GM12891 (cell line): ENCODE measurements at regions not wholly inside any gene's neighbourhood (a gene's known extent, or its start where the extent isn't known, plus 50 kb on each side); places are given as distances from the start of the nearest gene placed in this dataset.
"Not testable (repeated sequence)": the region's sequence is repeated elsewhere in the genome, so short reads cannot be mapped to it uniquely, and the experiment has no call there.

Experiments
- DNase-seq: peaks from one replicate; pipeline ENCODE4 v3.0.0; 2011; ENCODE audit warnings: low spot score; ENCODE audit not compliant: insufficient read length
- FAIRE-seq: peaks from 2 replicates; lab custom pipeline; 2011; peaks lifted over from hg19 to GRCh38; lab: Jason Lieb, UNC
- PAX5 ChIP-seq: IDR thresholded peaks from 2 replicates; pipeline ENCODE4 v1.6.1; 2011; ENCODE audit warnings: low read length, moderate library complexity, mild to moderate bottlenecking; ENCODE audit not compliant: insufficient read depth, severe bottlenecking
- POLR2A ChIP-seq: IDR thresholded peaks from 2 replicates; pipeline ENCODE4 v1.6.1; 2011; ENCODE audit warnings: low read depth, low read length, control low read depth
- POLR2AphosphoS5 ChIP-seq: IDR thresholded peaks from 2 replicates; pipeline ENCODE4 v1.6.1; 2011; ENCODE audit warnings: low read depth, low read length, control low read depth
- POU2F2 ChIP-seq: IDR thresholded peaks from 2 replicates; pipeline ENCODE4 v1.6.1; 2011; ENCODE audit warnings: low read depth, mild to moderate bottlenecking, control low read depth, low read length, moderate library complexity
- SPI1 ChIP-seq: IDR thresholded peaks from 2 replicates; pipeline ENCODE4 v1.6.1; 2011; ENCODE audit warnings: low read depth, low read length, control low read depth
- TAF1 ChIP-seq: IDR thresholded peaks from 2 replicates; pipeline ENCODE4 v1.6.1; 2011; ENCODE audit warnings: low read depth, low read length, control low read depth

DNA sequence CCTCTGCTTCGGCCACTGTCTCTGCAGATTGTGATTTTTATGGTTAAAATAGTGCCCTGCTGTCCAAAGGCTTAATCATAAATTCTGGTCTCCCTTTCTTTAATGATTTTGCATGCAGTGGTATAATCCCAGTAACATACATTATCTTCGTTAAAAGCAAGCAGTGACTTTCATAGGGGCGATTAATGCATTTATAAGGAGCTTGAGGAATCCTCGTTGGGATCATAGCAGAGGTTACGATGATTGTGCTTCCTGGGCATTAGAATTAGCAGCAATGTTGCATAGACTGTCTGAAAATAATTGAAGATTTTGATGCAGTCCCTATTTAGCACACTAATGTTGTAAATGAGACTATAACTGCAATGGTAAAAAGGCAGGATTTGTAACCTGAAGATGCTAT, 181.3 kb downstream of the PRL start:
- DNase-seq (no peak), FAIRE-seq (no peak)
- TF ChIP-seq PAX5 (no peak), TAF1 (no peak), SPI1 (no peak), POU2F2 (no peak), POLR2A (no peak), POLR2AphosphoS5 (no peak)

DNA sequence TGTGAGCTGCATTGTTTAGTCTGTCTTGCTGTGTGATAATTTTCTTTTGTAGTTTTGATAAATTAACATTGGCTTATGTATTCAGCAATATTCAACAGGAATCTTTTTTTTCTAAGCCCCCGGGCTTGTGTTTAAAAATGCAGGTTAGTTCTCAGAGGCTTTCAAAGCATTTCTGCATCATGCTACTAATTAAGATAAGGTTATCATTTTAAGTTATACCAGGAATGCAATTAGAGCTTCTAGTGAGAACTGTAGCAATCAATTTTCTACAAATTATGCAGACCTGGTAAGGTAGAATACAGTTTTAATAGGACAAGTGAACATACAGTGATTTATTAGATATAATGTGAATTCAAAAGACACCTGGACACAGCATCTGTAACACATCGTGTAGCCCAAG, 179.2 kb downstream of the PRL start:
- FAIRE-seq: no peak
- no peak for DNase-seq
- no peak for TF ChIP-seq POLR2AphosphoS5
- TF ChIP-seq PAX5: no peak
- TF ChIP-seq POU2F2: no peak
- no peak for TF ChIP-seq SPI1
- TF ChIP-seq POLR2A: no peak

DNA sequence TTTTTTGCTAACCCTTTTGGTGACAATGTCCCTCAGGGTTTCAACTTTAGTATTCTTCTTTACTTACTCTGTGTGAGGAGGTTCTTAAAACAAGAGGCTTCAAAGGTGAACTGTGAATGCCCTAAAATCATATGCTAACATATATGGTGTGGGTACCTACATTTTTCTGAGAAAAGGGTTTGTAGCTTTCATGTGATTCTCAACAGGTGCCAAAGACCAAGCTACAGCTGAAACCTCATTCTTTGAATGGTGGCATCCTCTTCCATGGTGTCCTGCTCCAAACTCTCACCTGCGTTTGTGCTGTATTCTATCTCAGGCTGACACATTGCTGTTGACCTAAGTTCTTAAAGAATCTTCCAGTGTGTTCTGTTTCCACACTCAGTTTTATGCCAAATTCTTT, 177.3 kb downstream of the PRL start:
- TF ChIP-seq POU2F2 (no peak), PAX5 (no peak), SPI1 (no peak), POLR2AphosphoS5 (no peak), POLR2A (no peak), TAF1 (no peak)
- no peak for DNase-seq
- no peak for FAIRE-seq

DNA sequence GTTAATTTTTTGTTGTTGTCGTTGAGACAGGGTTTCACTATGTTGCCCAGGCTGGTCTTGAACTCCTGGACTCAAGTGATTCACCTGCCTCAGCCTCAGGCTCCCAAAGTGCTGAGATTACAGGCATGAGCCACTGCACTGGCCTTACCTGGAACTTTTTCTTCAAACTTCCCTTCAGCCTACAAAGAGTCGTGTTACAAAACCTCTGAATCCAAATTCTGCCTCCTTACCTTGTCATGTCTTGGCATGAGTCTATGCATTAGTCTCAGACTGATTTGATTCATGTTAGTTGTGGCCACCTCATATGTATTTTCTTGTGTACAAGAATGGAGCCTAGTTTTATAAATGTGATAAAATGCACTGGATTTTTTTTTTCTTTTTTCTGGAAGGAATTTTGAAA, 172.1 kb downstream of the PRL start:
- no peak for FAIRE-seq
- no peak for DNase-seq
- no peak for TF ChIP-seq POLR2A
- TF ChIP-seq POLR2AphosphoS5: no peak
- no peak for TF ChIP-seq SPI1
- TF ChIP-seq POU2F2: no peak
- TF ChIP-seq PAX5: no peak
- TF ChIP-seq TAF1: no peak

DNA sequence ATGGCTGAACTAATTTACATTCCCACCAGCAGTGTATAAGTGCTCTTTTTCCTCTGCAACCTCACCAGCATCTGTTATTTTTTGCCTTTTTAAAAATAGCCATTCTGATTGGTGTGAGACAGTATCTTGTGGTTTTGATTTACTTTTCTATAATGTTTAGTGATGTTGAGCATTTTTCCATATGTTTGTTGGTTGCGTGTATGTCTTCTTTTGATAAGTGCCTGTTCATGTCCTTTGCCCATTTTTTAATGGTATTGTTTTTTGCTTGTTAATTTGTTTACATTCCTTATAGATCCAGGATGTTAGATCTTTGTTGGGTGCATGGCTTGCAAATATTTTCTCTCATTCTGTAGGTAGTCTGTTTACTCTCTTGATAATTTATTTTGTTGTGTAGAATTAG, 169.9 kb downstream of the PRL start:
- TF ChIP-seq PAX5 (no peak), SPI1 (no peak), POLR2AphosphoS5 (no peak), POU2F2 (no peak), POLR2A (no peak), TAF1 (no peak)
- DNase-seq: no peak
- no peak for FAIRE-seq

DNA sequence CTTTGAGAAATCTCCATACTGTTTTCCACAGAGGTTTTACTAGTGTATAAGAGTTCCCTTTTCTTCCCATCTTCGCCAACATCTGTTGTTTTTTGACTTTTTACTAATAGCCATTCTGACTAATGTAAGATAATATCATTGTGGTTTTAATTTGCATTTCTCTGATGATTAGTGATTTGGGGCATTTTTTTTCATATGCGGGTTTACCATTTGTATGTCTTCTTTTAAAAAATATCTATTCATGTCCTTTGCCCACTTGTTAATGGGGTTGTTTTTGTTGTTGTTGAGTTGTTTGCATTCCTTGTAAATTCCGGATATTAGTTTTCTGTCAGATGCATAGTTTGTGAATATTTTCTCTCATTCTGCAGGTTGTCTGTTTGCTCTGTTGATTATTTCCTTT, 167.1 kb downstream of the PRL start:
- TF ChIP-seq PAX5 (no peak), POLR2AphosphoS5 (no peak), POLR2A (no peak), POU2F2 (no peak), TAF1 (no peak), SPI1 (no peak)
- FAIRE-seq: no peak
- no peak for DNase-seq

DNA sequence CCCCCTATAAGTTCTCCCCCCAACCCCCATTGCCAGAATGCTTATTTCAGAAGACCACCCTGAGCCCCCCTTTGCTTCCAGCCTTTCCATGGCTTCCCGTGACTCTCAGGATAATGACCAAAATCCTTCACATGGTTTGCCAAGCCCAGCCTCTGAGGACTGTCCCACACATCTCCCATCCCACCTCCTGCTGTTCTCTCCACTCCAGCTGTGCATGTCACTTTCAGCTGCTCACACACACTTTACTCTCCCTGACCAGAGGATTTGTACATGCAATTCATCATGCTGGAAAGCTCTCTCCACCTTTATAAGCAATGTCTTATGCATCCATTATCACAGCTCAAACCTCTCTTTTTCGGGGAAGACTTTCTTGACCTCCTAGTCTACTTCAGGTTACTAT, 164.2 kb downstream of the PRL start:
- FAIRE-seq (no peak), DNase-seq (no peak)
- TF ChIP-seq POLR2A (no peak), POLR2AphosphoS5 (no peak), PAX5 (no peak), POU2F2 (no peak), SPI1 (no peak), TAF1 (no peak)

DNA sequence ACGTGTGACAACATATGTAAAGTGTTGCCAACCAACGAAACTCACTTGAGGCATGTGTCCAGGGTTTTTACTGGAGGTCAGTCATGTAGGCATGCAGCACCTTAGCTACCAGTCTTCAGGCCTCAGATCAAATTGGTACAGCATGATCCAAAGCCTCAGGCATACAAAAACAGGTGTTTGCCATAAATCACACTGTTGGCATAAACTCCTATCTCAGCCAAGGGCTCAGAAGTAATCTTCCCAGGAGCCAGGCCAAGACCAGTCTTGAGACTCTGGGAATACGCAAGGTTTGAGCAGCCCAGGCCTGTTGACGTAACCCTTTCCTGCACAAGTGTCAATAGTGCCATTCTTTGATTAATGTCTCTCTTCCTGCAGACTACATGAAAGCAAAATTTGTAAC, 163.5 kb downstream of the PRL start:
- no peak for DNase-seq
- TF ChIP-seq SPI1: no peak
- TF ChIP-seq POU2F2: no peak
- TF ChIP-seq POLR2A: no peak
- no peak for TF ChIP-seq PAX5
- TF ChIP-seq TAF1: no peak
- TF ChIP-seq POLR2AphosphoS5: no peak
- no peak for FAIRE-seq

DNA sequence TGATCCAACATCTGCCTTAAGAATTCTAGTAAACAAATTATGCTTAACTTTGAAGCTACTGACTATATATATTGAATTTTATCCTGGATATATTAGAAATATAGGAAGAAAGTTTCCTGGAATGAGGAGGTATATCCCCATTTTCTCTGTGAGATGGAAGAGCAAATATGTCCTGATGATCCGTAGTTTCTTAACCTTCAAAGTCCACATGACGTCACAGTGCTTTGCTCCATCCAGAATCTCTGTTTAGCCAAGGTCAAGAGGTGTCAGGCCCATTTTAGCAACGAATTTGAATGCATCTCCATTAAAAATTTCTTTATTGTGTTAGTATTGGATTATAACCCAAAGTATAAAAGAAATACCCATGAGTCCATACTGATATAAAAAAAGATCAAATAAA, 162.5 kb downstream of the PRL start:
- DNase-seq: no peak
- TF ChIP-seq POLR2AphosphoS5 (no peak), POU2F2 (no peak), POLR2A (no peak), SPI1 (no peak)
- FAIRE-seq: no peak

DNA sequence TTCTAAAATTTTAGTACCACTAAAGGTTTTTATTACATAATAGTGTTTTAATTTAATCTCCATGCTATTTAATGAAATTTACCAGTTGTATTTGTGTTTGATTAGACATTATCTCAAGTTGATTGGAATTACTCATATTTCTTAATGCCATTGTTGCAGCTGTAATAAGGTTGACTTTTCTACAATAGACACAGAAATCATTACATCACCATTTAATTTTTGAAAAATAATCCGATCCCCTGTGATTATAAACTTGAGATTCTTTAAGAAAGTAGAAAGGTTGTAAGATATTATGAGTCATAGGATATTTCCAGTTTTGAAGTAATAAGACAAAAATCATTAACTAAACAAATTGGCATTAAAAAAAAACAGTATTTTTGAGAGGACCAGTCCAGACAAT, 161.4 kb downstream of the PRL start:
- no peak for DNase-seq
- no peak for FAIRE-seq
- TF ChIP-seq POLR2A: no peak

DNA sequence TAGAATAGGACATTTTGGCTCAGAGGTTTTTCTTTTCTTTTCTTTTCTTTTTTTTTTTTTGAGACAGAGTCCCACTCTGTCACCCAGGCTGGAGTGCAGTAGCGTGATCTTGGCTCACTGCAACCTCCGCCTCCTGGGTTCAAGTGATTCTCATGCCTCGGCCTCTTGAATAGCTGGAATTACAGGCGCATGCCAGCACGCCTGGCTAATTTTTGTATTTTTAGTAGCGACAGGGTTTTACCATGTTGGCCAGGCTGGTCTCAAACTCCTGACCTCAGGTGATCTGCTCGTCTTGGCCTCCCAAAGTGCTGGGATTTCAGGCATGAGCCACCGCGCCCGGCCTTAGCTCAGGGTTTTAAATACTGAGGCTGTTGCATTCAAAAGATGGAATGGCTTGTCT, 156.1 kb downstream of the PRL start:
- FAIRE-seq, DNase-seq: not testable (repeated sequence)
